SK-N-SH (cell line): ENCODE measurements at regions not wholly inside any gene's neighbourhood (a gene's known extent, or its start where the extent isn't known, plus 50 kb on each side); places are given as distances from the start of the nearest gene placed in this dataset.

Experiments
- CTCF ChIA-PET: fragments of 300-600, 350-600 bp; formaldehyde crosslinking; extraction: SDS; loops from one replicate; lab custom pipeline; 2021; lab: Yijun Ruan, JAX
- POLR2A ChIA-PET: fragments of 350-600 bp; sonication (Branson Sonifier 250); formaldehyde crosslinking; extraction: SDS; loops from one replicate; lab custom pipeline; 2020; ENCODE audit warnings: antibody characterized with exemption, inconsistent platforms; lab: Yijun Ruan, JAX
- DNase-seq: peaks from one replicate; pipeline ENCODE4 v3.0.0; 2012
- H2AFZ ChIP-seq: fragments of 200-600 bp; sonication (generic); 2 replicates; pipeline ENCODE4 v1.8.1; 2016; ENCODE audit warnings: antibody characterized with exemption, mild to moderate bottlenecking, low read depth
- H3F3A ChIP-seq: fragments of 200-600 bp; sonication (generic); replicated peaks from 2 replicates; pipeline ENCODE3; 2016; ENCODE audit warnings: antibody characterized with exemption, mild to moderate bottlenecking; ENCODE audit not compliant: insufficient read depth
- H3K27ac ChIP-seq, 2 experiments: fragments of 200-500 bp in 1 of 2; fragments of 200-600 bp in 1 of 2; sonication (Bioruptor generic) in 1 of 2; sonication (generic), shearing (Covaris generic) in 1 of 2; 2 replicates each; pipeline versions ENCODE4 v1.5.1 to v1.6.1; 2014 to 2016; ENCODE audit warnings: low read depth in 2 of 2, inconsistent platforms in 1 of 2, low read length in 1 of 2, mild to moderate bottlenecking in 1 of 2, mixed read lengths in 1 of 2
- H3K27me3 ChIP-seq: fragments of 200-600 bp; sonication (generic), shearing (Covaris generic); 2 replicates; pipeline ENCODE4 v1.6.1; 2016; ENCODE audit warnings: mixed run types; ENCODE audit not compliant: insufficient read depth
- H3K36me3 ChIP-seq, 2 experiments: fragments of 200-500 bp in 1 of 2; fragments of 200-600 bp in 1 of 2; sonication (Bioruptor generic) in 1 of 2; sonication (generic) in 1 of 2; replicated peaks in 1 of 2; 2 replicates each; pipeline versions ENCODE3 to v1.5.1; 2014 to 2016; ENCODE audit warnings: low read length in 1 of 2, mild to moderate bottlenecking in 1 of 2; ENCODE audit not compliant: insufficient read depth in 2 of 2, control insufficient read depth in 1 of 2
- H3K4me1 ChIP-seq, 2 experiments: fragments of 200-500 bp in 1 of 2; fragments of 200-600 bp in 1 of 2; sonication (Bioruptor generic) in 1 of 2; sonication (generic), shearing (Covaris generic) in 1 of 2; 2 replicates each; pipeline versions ENCODE4 v1.5.1 to v1.6.1; 2014 to 2016; ENCODE audit warnings: low read depth in 1 of 2, low read length in 1 of 2, mixed run types in 1 of 2; ENCODE audit not compliant: insufficient read depth in 2 of 2, control insufficient read depth in 1 of 2
- H3K4me2 ChIP-seq: fragments of 200-600 bp; sonication (generic), shearing (Covaris generic); 2 replicates; pipeline ENCODE4 v1.6.1; 2017; ENCODE audit warnings: mixed run types
- H3K4me3 ChIP-seq, 2 experiments: fragments of 200-500 bp in 1 of 2; fragments of 200-600 bp in 1 of 2; sonication (Bioruptor generic) in 1 of 2; sonication (generic), shearing (Covaris generic) in 1 of 2; 2 replicates each; pipeline versions ENCODE4 v1.5.1 to v1.8.1; 2014 to 2016; ENCODE audit warnings: low read depth in 2 of 2, inconsistent platforms in 1 of 2, low read length in 1 of 2, mild to moderate bottlenecking in 1 of 2, mixed read lengths in 1 of 2, moderate library complexity in 1 of 2
- H3K79me2 ChIP-seq: fragments of 200-600 bp; sonication (generic); 2 replicates; pipeline ENCODE4 v1.8.1; 2017; ENCODE audit warnings: mild to moderate bottlenecking; ENCODE audit not compliant: insufficient read depth
- H3K9ac ChIP-seq: fragments of 200-600 bp; sonication (generic); 2 replicates; pipeline ENCODE4 v1.6.1; 2017; ENCODE audit warnings: mixed run types
- H3K9me2 ChIP-seq: fragments of 200-600 bp; sonication (generic); 2 replicates; pipeline ENCODE4 v1.6.1; 2017; ENCODE audit warnings: mixed run types
- H3K9me3 ChIP-seq: fragments of 200-600 bp; sonication (generic); 2 replicates; pipeline ENCODE4 v1.6.1; 2017; ENCODE audit warnings: mixed run types, mild to moderate bottlenecking, moderate library complexity
- H4K20me1 ChIP-seq: fragments of 200-600 bp; sonication (generic); 2 replicates; pipeline ENCODE4 v1.6.1; 2017; ENCODE audit warnings: mild to moderate bottlenecking, mixed run types; ENCODE audit not compliant: insufficient read depth
- EZH2phosphoT487 ChIP-seq: fragments of 200-600 bp; sonication (generic); IDR thresholded peaks from 2 replicates; pipeline ENCODE4 v1.6.1; 2017; ENCODE audit warnings: low read depth, mixed run types, mild to moderate bottlenecking, antibody characterized with exemption, moderate library complexity, borderline replicate concordance
- FOSL2 ChIP-seq: IDR thresholded peaks from 2 replicates; pipeline ENCODE4 v1.4.0; 2012; ENCODE audit warnings: low read depth, mild to moderate bottlenecking, moderate library complexity, borderline replicate concordance
- FOXJ3 ChIP-seq: sonication (generic); formaldehyde crosslinking; IDR thresholded peaks from 2 replicates; pipeline ENCODE4 v1.5.1; 2020; ENCODE audit warnings: mild to moderate bottlenecking, missing genetic modification reagents
- GABPA ChIP-seq: IDR thresholded peaks from 2 replicates; pipeline ENCODE4 v1.4.0; 2012; ENCODE audit warnings: low read depth, mild to moderate bottlenecking
- GATA2 ChIP-seq: sonication (generic); formaldehyde crosslinking; IDR thresholded peaks from 2 replicates; pipeline ENCODE4 v1.5.0; 2020; ENCODE audit warnings: mild to moderate bottlenecking, missing genetic modification reagents
- JUND ChIP-seq: IDR thresholded peaks from 2 replicates; pipeline ENCODE4 v1.4.0; 2012
- NFIC ChIP-seq: IDR thresholded peaks from 2 replicates; pipeline ENCODE4 v1.4.0; 2012; ENCODE audit warnings: borderline replicate concordance
- PBX3 ChIP-seq: IDR thresholded peaks from 2 replicates; pipeline ENCODE4; 2012
- REST ChIP-seq: IDR thresholded peaks from 2 replicates; pipeline ENCODE4 v1.6.1; 2012; ENCODE audit warnings: mild to moderate bottlenecking, low read depth, low read length, moderate library complexity
- RFX5 ChIP-seq: IDR thresholded peaks from 2 replicates; pipeline ENCODE4 v1.6.1; 2012; ENCODE audit warnings: mild to moderate bottlenecking, improper control_type of control experiment, low read length
- RXRA ChIP-seq: IDR thresholded peaks from 2 replicates; pipeline ENCODE4 v1.4.0; 2012; ENCODE audit warnings: low read depth, mild to moderate bottlenecking, borderline replicate concordance
- SMC3 ChIP-seq: IDR thresholded peaks from 2 replicates; pipeline ENCODE4 v1.6.1; 2012; ENCODE audit warnings: low read depth, low read length, improper control_type of control experiment
- TAF1 ChIP-seq: IDR thresholded peaks from 2 replicates; pipeline ENCODE4 v1.6.1; 2012; ENCODE audit warnings: low read depth, mild to moderate bottlenecking, low read length, moderate library complexity, borderline replicate concordance
- TEAD4 ChIP-seq: IDR thresholded peaks from 2 replicates; pipeline ENCODE4 v1.4.0; 2012; ENCODE audit warnings: mild to moderate bottlenecking, borderline replicate concordance; ENCODE audit not compliant: insufficient read depth
- YY1 ChIP-seq: IDR thresholded peaks from 2 replicates; pipeline ENCODE4 v1.4.0; 2012; ENCODE audit warnings: low read depth, mild to moderate bottlenecking
- WGBS: methylation state at CpG from one replicate; pipeline ENCODE4 v1.1.6; 2017; ENCODE audit warnings: low lambda C conversion rate; 5-methylcytosine and 5-hydroxymethylcytosine counted together

GRCh38 chr2:122780251-122780650 lies 1024.8 kb downstream of the TSN start:
- POLR2A ChIA-PET: no interaction called here
- CTCF ChIA-PET: no interaction called here

More at GRCh38 chr2:122780251-122780650, 1024.8 kb downstream of the TSN start:
- H3K9me2 ChIP-seq: no peaks in the 10 kb centered on the region
- H3K79me2 ChIP-seq: no peaks in the 10 kb centered on the region
- DNase-seq: no peak
- H3K9ac ChIP-seq: no peak overlapping the region
- no peaks in the 10 kb centered on the region for H3K4me1 ChIP-seq
- WGBS: 55% methylated on average over 1 of the region's 1 CpG
- H4K20me1 ChIP-seq: no peaks in the 10 kb centered on the region
- no peaks in the 10 kb centered on the region for H3F3A ChIP-seq
- H2AFZ ChIP-seq: no peak overlapping the region
- no peaks in the 10 kb centered on the region for H3K27me3 ChIP-seq
- H3K9me3 ChIP-seq: no peaks in the 10 kb centered on the region
- no peak for TF ChIP-seq RXRA
- TF ChIP-seq EZH2phosphoT487: no peak
- TF ChIP-seq PBX3: no peak
- no peak for TF ChIP-seq GABPA
- TF ChIP-seq FOXJ3 (CRISPR knock-in tag): no peak
- TF ChIP-seq TAF1: no peak
- no peak for TF ChIP-seq JUND
- no peak for TF ChIP-seq REST
- no peak for TF ChIP-seq RFX5
- TF ChIP-seq SMC3: no peak
- no peak for TF ChIP-seq NFIC
- TF ChIP-seq TEAD4: no peak
- TF ChIP-seq YY1: no peak
- no peak for TF ChIP-seq FOSL2
- TF ChIP-seq GATA2 (CRISPR knock-in tag): no peak
- H3K27ac ChIP-seq: no peak overlapping the region
- no peak overlapping the region for H3K4me3 ChIP-seq
- H3K36me3 ChIP-seq: no peaks in the 10 kb centered on the region
- H3K4me2 ChIP-seq: no peak overlapping the region
